Testis (tissue), 2 donors: ENCODE measurements at regions not wholly inside any gene's neighbourhood (a gene's known extent, or its start where the extent isn't known, plus 50 kb on each side); places are given as distances from the start of the nearest gene placed in this dataset.

Experiments
- DNase-seq: peaks from one replicate; pipeline ENCODE4 v3.0.0-alpha.2; 2019
- H3K27ac ChIP-seq, 2 donors: fragments of 200-600 bp; sonication (generic); one replicate each; pipeline ENCODE4 v1.5.1; 2019
- H3K27me3 ChIP-seq: fragments of 200-600 bp; sonication (generic); one replicate; pipeline ENCODE4 v1.5.1; 2019
- H3K36me3 ChIP-seq: fragments of 200-600 bp; sonication (generic); one replicate; pipeline ENCODE4 v1.5.1; 2017; ENCODE audit warnings: low read depth; ENCODE audit errors: missing control alignments
- H3K4me1 ChIP-seq: fragments of 200-600 bp; sonication (generic); one replicate; pipeline ENCODE4 v1.5.1; 2019
- H3K4me3 ChIP-seq, 2 donors: fragments of 200-600 bp; sonication (generic); one replicate each; pipeline ENCODE4 v1.5.1; 2017 to 2019
- H3K9me3 ChIP-seq: fragments of 200-600 bp; sonication (generic); one replicate; pipeline ENCODE4 v1.5.1; 2017
- CTCF ChIP-seq, 3 experiments: fragments of 450-650 bp in 2 of 3; fragments of 200-600 bp in 1 of 3; sonication (generic) in 1 of 3; IDR thresholded peaks; one replicate each; pipeline ENCODE4 v1.5.1; 2016 to 2019; ENCODE audit warnings: antibody characterized with exemption in 3 of 3, mild to moderate bottlenecking in 2 of 3, moderate library complexity in 1 of 3
- POLR2A ChIP-seq: fragments of 450-650 bp; IDR thresholded peaks from one replicate; pipeline ENCODE4 v1.6.1; 2017; ENCODE audit warnings: antibody characterized with exemption, mild to moderate bottlenecking, moderate library complexity
- WGBS, 2 donors: methylation state at CpG; one replicate each; pipeline ENCODE4 v1.1.5; 2018; 5-methylcytosine and 5-hydroxymethylcytosine counted together
- intact Hi-C: fragments of 100-400 bp; cut with DNase I; formaldehyde crosslinking; loops from one replicate; pipeline ENCODE4 v1.15.1; 2023; ENCODE audit warnings: low total_unique reads

- Histone ChIP-seq H3K4me1 (no peaks in the 10 kb centered on the region), H3K4me3 (no peak overlapping the region), H3K9me3 (no peaks in the 10 kb centered on the region), H3K36me3 (no peaks in the 10 kb centered on the region), H3K27ac (no peak overlapping the region), H3K27me3 (no peaks in the 10 kb centered on the region)
- intact Hi-C loops: no loop called here
- TF ChIP-seq CTCF (IDR thresholded peaks at IDR 0.05): no peak
- TF ChIP-seq POLR2A: no peak
- DNase-seq: no peak
- WGBS, 2 donors: 93 to 100% methylated on average over 1 of the region's 1 CpG
Measured at GRCh38 chr1:91153341-91153740, 131.5 kb upstream of the ZNF644 start.

GRCh38 chr1:91152331-91152730, 130.5 kb upstream of the ZNF644 start:
- WGBS, 2 donors: 79 to 89% methylated on average over 5 of the region's 5 CpGs
- Histone ChIP-seq H3K4me1 (no peaks in the 10 kb centered on the region), H3K27ac (no peak overlapping the region), H3K4me3 (no peak overlapping the region), H3K9me3 (no peaks in the 10 kb centered on the region), H3K27me3 (no peaks in the 10 kb centered on the region), H3K36me3 (no peaks in the 10 kb centered on the region)
- TF ChIP-seq POLR2A (no peak), CTCF (IDR thresholded peaks at IDR 0.05) (no peak)
- intact Hi-C loops: no loop called here
- no peak for DNase-seq

GRCh38 chr1:91151702-91152101, 129.9 kb upstream of the ZNF644 start:
- Histone ChIP-seq H3K4me3 (no peak overlapping the region), H3K4me1 (no peaks in the 10 kb centered on the region), H3K9me3 (no peaks in the 10 kb centered on the region), H3K27ac (no peak overlapping the region), H3K27me3 (no peaks in the 10 kb centered on the region), H3K36me3 (no peaks in the 10 kb centered on the region)
- TF ChIP-seq POLR2A (no peak), CTCF (IDR thresholded peaks at IDR 0.05) (no peak)
- intact Hi-C loops: no loop called here
- 84 to 100% methylated on average over 1 of the region's 1 CpG for WGBS, 2 donors
- DNase-seq: no peak

- no peaks in the 10 kb centered on the region for H3K36me3 ChIP-seq
- intact Hi-C loops: no loop called here
- H3K9me3 ChIP-seq: no peaks in the 10 kb centered on the region
- no peaks in the 10 kb centered on the region for H3K4me1 ChIP-seq
- WGBS, 2 donors: 77 to 87% methylated on average over 3 of the region's 3 CpGs
- no peak overlapping the region for H3K4me3 ChIP-seq
- TF ChIP-seq CTCF (IDR thresholded peaks at IDR 0.05) (no peak), POLR2A (no peak)
- H3K27me3 ChIP-seq: no peaks in the 10 kb centered on the region
- no peak for DNase-seq
- no peak overlapping the region for H3K27ac ChIP-seq
Measured at GRCh38 chr1:91148641-91149069, 126.8 kb upstream of the ZNF644 start.

- intact Hi-C loops: no loop called here
- H3K27me3 ChIP-seq: no peaks in the 10 kb centered on the region
- no peaks in the 10 kb centered on the region for H3K4me1 ChIP-seq
- 61% methylated on average over 3 of the region's 3 CpGs for WGBS, 2 donors
- TF ChIP-seq CTCF (IDR thresholded peaks at IDR 0.05) (no peak), POLR2A (no peak)
- no peaks in the 10 kb centered on the region for H3K36me3 ChIP-seq
- no peak for DNase-seq
- no peaks in the 10 kb centered on the region for H3K9me3 ChIP-seq
- no peak overlapping the region for H3K27ac ChIP-seq
- no peak overlapping the region for H3K4me3 ChIP-seq
Measured at GRCh38 chr1:91141858-91142257, 120.0 kb upstream of the ZNF644 start.
